ENCODE measurements at regions not wholly inside any gene's neighbourhood (a gene's known extent, or its start where the extent isn't known, plus 50 kb on each side); places are given as distances from the start of the nearest gene placed in this dataset.
A peak's percentile ranks its signal among the peaks of the same experiment; 100 is the strongest.

GRCh38 chr3:148466980-148467740 is 230.5 kb upstream of the AGTR1 start:
- no peak for TF ChIP-seq CTCF (IDR thresholded peaks at IDR 0.05)
- TF ChIP-seq POLR2A (IDR thresholded peaks at IDR 0.05) = no peak
- no peak overlapping the region for H3K27ac ChIP-seq
- DNase-seq = no peak
- H3K36me3 ChIP-seq (ENCODE audit: low read depth, missing control alignments) = no peaks in the 10 kb centered on the region
- no peak overlapping the region for H3K4me3 ChIP-seq
- H3K9me3 ChIP-seq = no peaks in the 10 kb centered on the region
- intact Hi-C loops (cut with DNase I; ENCODE audit: low total_unique reads) = no loop called here
- H3K4me1 ChIP-seq = no peaks in the 10 kb centered on the region
- H3K27me3 ChIP-seq = no peaks in the 10 kb centered on the region

GRCh38 chr3:148477375-148477774 is 220.3 kb upstream of the AGTR1 start:
- intact Hi-C loops (cut with DNase I; ENCODE audit: low total_unique reads) = no loop called here
- Histone ChIP-seq H3K27ac (no peak overlapping the region), H3K4me1 (no peaks in the 10 kb centered on the region), H3K36me3 (ENCODE audit: low read depth, missing control alignments) (no peaks in the 10 kb centered on the region), H3K27me3 (no peaks in the 10 kb centered on the region), H3K9me3 (no peaks in the 10 kb centered on the region), H3K4me3 (no peak overlapping the region)
- TF ChIP-seq POLR2A (IDR thresholded peaks at IDR 0.05) = no peak
- TF ChIP-seq CTCF (IDR thresholded peaks at IDR 0.05) = no peak
- 87 to 92% methylated on average over 2 of the region's 2 CpGs for WGBS, 2 donors
- no peak for DNase-seq

GRCh38 chr3:148493631-148494030 is 204.1 kb upstream of the AGTR1 start:
- peak overlapping the region in 1 of 2 donors; percentile 51 for H3K27ac ChIP-seq
- 56 to 67% methylated on average over 3 of the region's 3 CpGs for WGBS, 2 donors
- no peaks in the 10 kb centered on the region for H3K4me1 ChIP-seq
- no peak for DNase-seq
- H3K4me3 ChIP-seq = no peak overlapping the region
- no peaks in the 10 kb centered on the region for H3K27me3 ChIP-seq
- H3K36me3 ChIP-seq (ENCODE audit: low read depth, missing control alignments) = no peaks in the 10 kb centered on the region
- H3K9me3 ChIP-seq = no peaks in the 10 kb centered on the region
- intact Hi-C loops (cut with DNase I; ENCODE audit: low total_unique reads) = no loop called here
- TF ChIP-seq CTCF (IDR thresholded peaks at IDR 0.05) (no peak), POLR2A (IDR thresholded peaks at IDR 0.05) (no peak)

DNA sequence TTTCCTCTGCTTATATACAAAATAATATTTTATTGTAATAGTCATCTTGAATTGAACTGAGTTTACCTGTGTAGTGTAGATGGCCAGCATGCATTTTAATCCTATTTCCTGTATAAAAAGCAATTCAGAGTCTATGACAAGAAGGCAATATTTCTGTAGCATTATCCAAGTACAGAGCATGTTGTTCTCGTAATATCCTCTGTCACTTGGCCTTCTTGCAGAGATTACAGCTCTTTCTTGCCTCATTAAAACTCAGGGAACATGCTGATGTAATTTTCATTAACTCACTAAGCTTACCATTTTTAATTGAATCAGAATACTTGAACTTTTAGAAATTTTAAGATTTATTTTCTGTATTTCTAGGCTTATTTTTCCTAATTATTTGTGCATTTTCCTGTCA is 203.3 kb upstream of the AGTR1 start:
- intact Hi-C loops (cut with DNase I; ENCODE audit: low total_unique reads) = no loop called here
- no peaks in the 10 kb centered on the region for H3K27me3 ChIP-seq
- WGBS, 2 donors = 62 to 75% methylated on average over 1 of the region's 1 CpG
- no peaks in the 10 kb centered on the region for H3K36me3 ChIP-seq (ENCODE audit: low read depth, missing control alignments)
- TF ChIP-seq CTCF (IDR thresholded peaks at IDR 0.05) (no peak), POLR2A (IDR thresholded peaks at IDR 0.05) (no peak)
- DNase-seq = no peak
- H3K4me1 ChIP-seq = no peaks in the 10 kb centered on the region
- H3K4me3 ChIP-seq = no peak overlapping the region
- no peaks in the 10 kb centered on the region for H3K9me3 ChIP-seq
- H3K27ac ChIP-seq = no peak overlapping the region

GRCh38 chr3:148500881-148501280 is 196.8 kb upstream of the AGTR1 start:
- H3K4me3 ChIP-seq = no peak overlapping the region
- no peaks in the 10 kb centered on the region for H3K9me3 ChIP-seq
- DNase-seq = no peak
- no peak for TF ChIP-seq CTCF (IDR thresholded peaks at IDR 0.05)
- no peak for TF ChIP-seq POLR2A (IDR thresholded peaks at IDR 0.05)
- no peaks in the 10 kb centered on the region for H3K36me3 ChIP-seq (ENCODE audit: low read depth, missing control alignments)
- H3K27me3 ChIP-seq = no peaks in the 10 kb centered on the region
- H3K4me1 ChIP-seq = no peaks in the 10 kb centered on the region
- peak overlapping the region in 1 of 2 donors; percentile 57 for H3K27ac ChIP-seq
- intact Hi-C loops (cut with DNase I; ENCODE audit: low total_unique reads) = no loop called here
